GM12878 (cell line): ENCODE measurements at regions not wholly inside any gene's neighbourhood (a gene's known extent, or its start where the extent isn't known, plus 50 kb on each side); places are given as distances from the start of the nearest gene placed in this dataset.

Experiments used
- ATAC-seq: fragments of 200-7000 bp; cut with Tn5 transposase; 3 replicates; pipeline ENCODE4 v1.9.1; 2020; ENCODE audit warnings: mild to moderate bottlenecking, moderate library complexity
- BruUV-seq: library from RNA; stranded (reverse); fragments of 400-500 nt; replicated peaks from 2 replicates; lab custom pipeline; 2021; lab: Mats Ljungman, UMichigan
- CTCF ChIA-PET: fragments of 300-600 bp; sonication (Branson Sonifier 250); formaldehyde crosslinking; extraction: SDS; loops from one replicate; lab custom pipeline; 2021; ENCODE audit warnings: inconsistent platforms; lab: Yijun Ruan, JAX
- POLR2A ChIA-PET: fragments of 350-600 bp; formaldehyde crosslinking; extraction: SDS; loops from one replicate; lab custom pipeline; 2021; ENCODE audit warnings: inconsistent platforms; lab: Charles Lee
- RAD21 ChIA-PET: fragments of 300-600 bp; sonication (Branson Sonifier 250); formaldehyde crosslinking; loops from one replicate; lab custom pipeline; 2023; ENCODE audit warnings: antibody characterized with exemption; ENCODE audit not compliant: unreplicated experiment; lab: Charles Lee
- SMC1A ChIA-PET: fragments of 300-600 bp; sonication (Branson Sonifier 250); formaldehyde crosslinking; loops from one replicate; lab custom pipeline; 2023; ENCODE audit not compliant: unreplicated experiment, uncharacterized antibody; lab: Charles Lee
- DNase-seq: peaks from one replicate; pipeline ENCODE4 v3.0.0-alpha.2; 2011; ENCODE audit warnings: low read depth, low spot score
- FAIRE-seq: peaks from 3 replicates; lab custom pipeline; 2011; peaks lifted over from hg19 to GRCh38; lab: Jason Lieb, UNC
- H2AFZ ChIP-seq: 2 replicates; pipeline ENCODE4 v1.6.0; 2011; ENCODE audit warnings: low read depth, low read length, control low read depth; ENCODE audit not compliant: control insufficient read depth
- H3K27ac ChIP-seq: 2 replicates; pipeline ENCODE4 v1.5.1; 2011; ENCODE audit warnings: control low read depth; ENCODE audit not compliant: control insufficient read depth, insufficient read depth
- H3K27me3 ChIP-seq, 2 experiments: replicated peaks in 1 of 2; 2 replicates each; pipeline versions ENCODE4 v1.6.0 to v1.6.1; 2011; ENCODE audit warnings: low read length in 1 of 2; ENCODE audit not compliant: control insufficient read depth in 2 of 2, insufficient read depth in 2 of 2
- H3K36me3 ChIP-seq, 2 experiments: 2 replicates each; pipeline ENCODE4 v1.5.1; 2011; ENCODE audit warnings: low read length in 1 of 2; ENCODE audit not compliant: control insufficient read depth in 2 of 2, insufficient read depth in 2 of 2
- H3K4me1 ChIP-seq: 2 replicates; pipeline ENCODE4 v1.6.1; 2011; ENCODE audit warnings: mild to moderate bottlenecking, low read length, moderate library complexity, mixed read lengths; ENCODE audit not compliant: control insufficient read depth, insufficient read depth
- H3K4me2 ChIP-seq: 2 replicates; pipeline ENCODE4 v1.6.0; 2011; ENCODE audit warnings: control low read depth; ENCODE audit not compliant: control insufficient read depth, insufficient read depth
- H3K4me3 ChIP-seq: fragments of 200-600 bp; sonication (generic); 2 replicates; pipeline ENCODE4 v1.5.1; 2016
- H3K79me2 ChIP-seq: 2 replicates; pipeline ENCODE4 v1.6.0; 2011; ENCODE audit warnings: low read length; ENCODE audit not compliant: control insufficient read depth, insufficient read depth
- H3K9ac ChIP-seq: 2 replicates; pipeline ENCODE4 v1.8.0; 2011; ENCODE audit warnings: low read length, control low read depth, mixed read lengths; ENCODE audit not compliant: control insufficient read depth, insufficient read depth
- H3K9me3 ChIP-seq: replicated peaks from 3 replicates; pipeline ENCODE4 v1.5.1; 2011; ENCODE audit warnings: mild to moderate bottlenecking, low read length; ENCODE audit not compliant: control insufficient read depth, insufficient read depth
- H4K20me1 ChIP-seq: 2 replicates; pipeline ENCODE4 v1.6.0; 2011; ENCODE audit not compliant: control insufficient read depth, insufficient read depth
- BMI1 ChIP-seq: fragments of 450-650 bp; IDR thresholded peaks from 2 replicates; pipeline ENCODE4 v1.6.1; 2016; ENCODE audit warnings: mild to moderate bottlenecking, moderate library complexity, borderline replicate concordance
- BRCA1 ChIP-seq: IDR thresholded peaks from 2 replicates; pipeline ENCODE4 v1.6.1; 2011; ENCODE audit warnings: low read depth, low read length, improper control_type of control experiment
- FOXK2 ChIP-seq: fragments of 450-650 bp; IDR thresholded peaks from 2 replicates; pipeline ENCODE4 v1.6.1; 2017; ENCODE audit warnings: mild to moderate bottlenecking, moderate library complexity
- IKZF1 ChIP-seq: fragments of 450-650 bp; conservative IDR thresholded peaks from 2 replicates; pipeline ENCODE4 v1.6.1; 2017; ENCODE audit warnings: antibody characterized with exemption, mild to moderate bottlenecking
- JUNB ChIP-seq: IDR thresholded peaks from 2 replicates; pipeline ENCODE4 v1.6.1; 2016; ENCODE audit warnings: antibody characterized with exemption, mild to moderate bottlenecking
- NFYA ChIP-seq: IDR thresholded peaks from 2 replicates; pipeline ENCODE4 v1.6.1; 2011; ENCODE audit warnings: low read depth, mild to moderate bottlenecking, low read length, improper control_type of control experiment, borderline replicate concordance
- NRF1 ChIP-seq: conservative IDR thresholded peaks from 2 replicates; pipeline ENCODE4 v1.6.1; 2011; ENCODE audit warnings: mild to moderate bottlenecking, low read depth, low read length, improper control_type of control experiment
- RB1 ChIP-seq: fragments of 450-650 bp; formaldehyde crosslinking; IDR thresholded peaks from 2 replicates; pipeline ENCODE4 v1.6.1; 2017; ENCODE audit warnings: mild to moderate bottlenecking, borderline replicate concordance
- RCOR1 ChIP-seq: conservative IDR thresholded peaks from 2 replicates; pipeline ENCODE4 v1.6.1; 2012; ENCODE audit warnings: low read depth, low read length, improper control_type of control experiment
- TCF12 ChIP-seq: IDR thresholded peaks from 2 replicates; pipeline ENCODE4 v1.6.1; 2011; ENCODE audit warnings: low read depth, mild to moderate bottlenecking, low read length
- WGBS: methylation state at CpG from one replicate; pipeline ENCODE4 v1.1.6; 2016; ENCODE audit warnings: low lambda C conversion rate; ENCODE audit not compliant: insufficient replicate concordance, insufficient coverage; ENCODE audit errors: missing lambda C conversion rate; 5-methylcytosine and 5-hydroxymethylcytosine counted together
- in situ Hi-C: fragments of 300-500 bp; cut with MboI; formaldehyde crosslinking; loops from 9 replicates; pipeline ENCODE4 v1.14.3; 2018; ENCODE audit warnings: mixed read lengths
- intact Hi-C: fragments of 100-400 bp; cut with micrococcal nuclease; formaldehyde crosslinking; loops from one replicate; pipeline ENCODE4 v1.14.2; 2022; ENCODE audit not compliant: unreplicated experiment
- TF ChIP-seq, protein P1 (sequence below): fragments of 450-650 bp; IDR thresholded peaks from 2 replicates; pipeline ENCODE4 v1.6.1; 2017; ENCODE audit warnings: low read depth, mild to moderate bottlenecking, moderate library complexity
- TF ChIP-seq, protein P2 (sequence below): IDR thresholded peaks from 2 replicates; pipeline ENCODE4 v1.6.1; 2012; ENCODE audit warnings: low read depth, low read length, improper control_type of control experiment
- TF ChIP-seq, protein P3 (sequence below), 3 experiments: IDR thresholded peaks in 2 of 3; conservative IDR thresholded peaks in 1 of 3; 2 replicates each; pipeline ENCODE4 v1.5.1; 2011; ENCODE audit warnings: low read depth in 3 of 3, low read length in 3 of 3, mild to moderate bottlenecking in 3 of 3, control low read depth in 2 of 3, moderate library complexity in 2 of 3, inconsistent platforms in 1 of 3, mixed read lengths in 1 of 3; ENCODE audit not compliant: control insufficient read depth in 2 of 3, insufficient read depth in 1 of 3; ENCODE audit errors: extremely low read depth in 1 of 3
- TF ChIP-seq, protein P4 (sequence below): fragments of 450-650 bp; IDR thresholded peaks from 2 replicates; pipeline ENCODE4 v1.6.1; 2017; ENCODE audit warnings: mild to moderate bottlenecking, moderate library complexity

DNA sequence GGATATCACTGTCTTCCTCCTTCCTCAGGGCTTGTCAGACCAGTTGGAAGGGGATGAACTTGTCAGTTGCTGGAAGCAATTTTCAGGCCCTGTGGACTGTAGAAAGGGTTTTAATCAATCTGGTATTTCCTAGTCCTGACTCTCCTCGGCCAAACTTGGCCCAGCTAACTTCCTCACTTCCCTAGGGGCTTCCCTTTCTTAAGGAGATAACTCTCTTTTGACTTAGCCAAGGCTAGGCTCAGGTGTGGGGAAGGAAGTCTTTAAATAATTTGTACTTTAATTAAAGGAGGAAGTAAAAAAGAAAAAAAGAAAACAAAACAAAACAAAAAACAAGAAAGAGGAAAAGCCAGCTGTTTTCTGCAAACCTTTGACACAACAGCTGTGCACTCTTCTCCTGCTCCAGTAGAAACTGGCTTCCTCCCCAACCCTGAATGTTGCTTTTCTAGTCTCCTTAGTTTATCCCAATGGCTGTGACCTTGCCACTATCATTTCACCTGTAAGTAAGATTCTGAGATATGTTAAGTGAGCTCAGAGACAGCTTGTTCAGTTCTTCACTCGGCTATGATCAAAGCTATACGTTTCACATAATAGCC lies 53.0 kb upstream of the ST3GAL6 start (continued):
- TF ChIP-seq, protein P1, sequence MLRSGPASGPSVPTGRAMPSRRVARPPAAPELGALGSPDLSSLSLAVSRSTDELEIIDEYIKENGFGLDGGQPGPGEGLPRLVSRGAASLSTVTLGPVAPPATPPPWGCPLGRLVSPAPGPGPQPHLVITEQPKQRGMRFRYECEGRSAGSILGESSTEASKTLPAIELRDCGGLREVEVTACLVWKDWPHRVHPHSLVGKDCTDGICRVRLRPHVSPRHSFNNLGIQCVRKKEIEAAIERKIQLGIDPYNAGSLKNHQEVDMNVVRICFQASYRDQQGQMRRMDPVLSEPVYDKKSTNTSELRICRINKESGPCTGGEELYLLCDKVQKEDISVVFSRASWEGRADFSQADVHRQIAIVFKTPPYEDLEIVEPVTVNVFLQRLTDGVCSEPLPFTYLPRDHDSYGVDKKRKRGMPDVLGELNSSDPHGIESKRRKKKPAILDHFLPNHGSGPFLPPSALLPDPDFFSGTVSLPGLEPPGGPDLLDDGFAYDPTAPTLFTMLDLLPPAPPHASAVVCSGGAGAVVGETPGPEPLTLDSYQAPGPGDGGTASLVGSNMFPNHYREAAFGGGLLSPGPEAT, result no peak
- TF ChIP-seq IKZF1 (no peak), RB1 (no peak), NFYA (no peak), TCF12 (no peak), BRCA1 (no peak), JUNB (no peak)

DNA sequence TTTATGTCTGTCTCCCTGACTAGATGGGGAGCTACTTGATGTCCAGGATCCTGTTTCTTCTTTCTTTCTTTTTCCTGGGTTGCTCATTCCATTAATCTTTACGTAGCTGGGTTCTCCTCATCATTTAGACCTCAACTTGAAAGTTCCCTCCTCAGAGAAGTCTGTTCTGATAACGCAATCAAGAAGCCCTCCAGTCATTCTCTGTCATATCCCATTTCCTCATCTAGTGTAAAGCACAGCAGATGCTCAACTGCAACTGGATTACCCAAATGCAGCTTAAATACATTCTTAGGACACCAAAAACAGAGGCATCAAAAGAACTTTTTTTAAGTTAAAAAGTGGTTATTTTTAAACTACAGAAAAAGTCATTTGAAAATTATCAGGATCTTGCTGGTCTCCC lies 51.7 kb upstream of the ST3GAL6 start:
- WGBS, result 48% methylated on average over 2 of the region's 2 CpGs
- Histone ChIP-seq H3K9ac (no peak overlapping the region), H3K27ac (no peak overlapping the region), H3K27me3 (no peaks in the 10 kb centered on the region), H3K4me2 (no peak overlapping the region), H4K20me1 (no peaks in the 10 kb centered on the region), H2AFZ (no peak overlapping the region), H3K4me3 (no peak overlapping the region), H3K79me2 (no peaks in the 10 kb centered on the region), H3K4me1 (no peaks in the 10 kb centered on the region), H3K36me3 (no peaks in the 10 kb centered on the region), H3K9me3 (no peaks in the 10 kb centered on the region)
- CTCF ChIA-PET, result interaction anchor here (1.0 kb wide), 1 partner anchor 104 kb away, joined by 3 read pairs; no protein-coding TSS in a partner anchor
- in situ Hi-C loops, result no loop called here
- FAIRE-seq (no peak), DNase-seq (no peak), ATAC-seq (no peak)
- POLR2A ChIA-PET, result interaction anchor here (0.5 to 1.1 kb wide), 3 partner anchors 11 to 96 kb away, joined by 3 to 4 read pairs (median 3); no protein-coding TSS in a partner anchor
- intact Hi-C loops, result no loop called here
- SMC1A ChIA-PET, result interaction anchor here (1.0 to 1.5 kb wide), 2 partner anchors 15 to 107 kb away, joined by 3 to 4 read pairs; no protein-coding TSS in a partner anchor
- RAD21 ChIA-PET, result no interaction called here
- BruUV-seq, result no TSS peak
- TF ChIP-seq, protein P2, sequence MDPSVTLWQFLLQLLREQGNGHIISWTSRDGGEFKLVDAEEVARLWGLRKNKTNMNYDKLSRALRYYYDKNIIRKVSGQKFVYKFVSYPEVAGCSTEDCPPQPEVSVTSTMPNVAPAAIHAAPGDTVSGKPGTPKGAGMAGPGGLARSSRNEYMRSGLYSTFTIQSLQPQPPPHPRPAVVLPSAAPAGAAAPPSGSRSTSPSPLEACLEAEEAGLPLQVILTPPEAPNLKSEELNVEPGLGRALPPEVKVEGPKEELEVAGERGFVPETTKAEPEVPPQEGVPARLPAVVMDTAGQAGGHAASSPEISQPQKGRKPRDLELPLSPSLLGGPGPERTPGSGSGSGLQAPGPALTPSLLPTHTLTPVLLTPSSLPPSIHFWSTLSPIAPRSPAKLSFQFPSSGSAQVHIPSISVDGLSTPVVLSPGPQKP, result no peak
- TF ChIP-seq, protein P3, sequence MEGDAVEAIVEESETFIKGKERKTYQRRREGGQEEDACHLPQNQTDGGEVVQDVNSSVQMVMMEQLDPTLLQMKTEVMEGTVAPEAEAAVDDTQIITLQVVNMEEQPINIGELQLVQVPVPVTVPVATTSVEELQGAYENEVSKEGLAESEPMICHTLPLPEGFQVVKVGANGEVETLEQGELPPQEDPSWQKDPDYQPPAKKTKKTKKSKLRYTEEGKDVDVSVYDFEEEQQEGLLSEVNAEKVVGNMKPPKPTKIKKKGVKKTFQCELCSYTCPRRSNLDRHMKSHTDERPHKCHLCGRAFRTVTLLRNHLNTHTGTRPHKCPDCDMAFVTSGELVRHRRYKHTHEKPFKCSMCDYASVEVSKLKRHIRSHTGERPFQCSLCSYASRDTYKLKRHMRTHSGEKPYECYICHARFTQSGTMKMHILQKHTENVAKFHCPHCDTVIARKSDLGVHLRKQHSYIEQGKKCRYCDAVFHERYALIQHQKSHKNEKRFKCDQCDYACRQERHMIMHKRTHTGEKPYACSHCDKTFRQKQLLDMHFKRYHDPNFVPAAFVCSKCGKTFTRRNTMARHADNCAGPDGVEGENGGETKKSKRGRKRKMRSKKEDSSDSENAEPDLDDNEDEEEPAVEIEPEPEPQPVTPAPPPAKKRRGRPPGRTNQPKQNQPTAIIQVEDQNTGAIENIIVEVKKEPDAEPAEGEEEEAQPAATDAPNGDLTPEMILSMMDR (IDR thresholded peaks at IDR 0.05 in 2 of 3, conservative IDR thresholded peaks at IDR 0.05 in 1 of 3; ENCODE audit: control insufficient read depth in 2 of 3, extremely low read depth in 1 of 3, insufficient read depth in 1 of 3, low read depth in 3 of 3, low read length in 3 of 3), result no peak
- TF ChIP-seq BMI1 (no peak), NRF1 (no peak), FOXK2 (no peak), RCOR1 (no peak)
- TF ChIP-seq, protein P4, sequence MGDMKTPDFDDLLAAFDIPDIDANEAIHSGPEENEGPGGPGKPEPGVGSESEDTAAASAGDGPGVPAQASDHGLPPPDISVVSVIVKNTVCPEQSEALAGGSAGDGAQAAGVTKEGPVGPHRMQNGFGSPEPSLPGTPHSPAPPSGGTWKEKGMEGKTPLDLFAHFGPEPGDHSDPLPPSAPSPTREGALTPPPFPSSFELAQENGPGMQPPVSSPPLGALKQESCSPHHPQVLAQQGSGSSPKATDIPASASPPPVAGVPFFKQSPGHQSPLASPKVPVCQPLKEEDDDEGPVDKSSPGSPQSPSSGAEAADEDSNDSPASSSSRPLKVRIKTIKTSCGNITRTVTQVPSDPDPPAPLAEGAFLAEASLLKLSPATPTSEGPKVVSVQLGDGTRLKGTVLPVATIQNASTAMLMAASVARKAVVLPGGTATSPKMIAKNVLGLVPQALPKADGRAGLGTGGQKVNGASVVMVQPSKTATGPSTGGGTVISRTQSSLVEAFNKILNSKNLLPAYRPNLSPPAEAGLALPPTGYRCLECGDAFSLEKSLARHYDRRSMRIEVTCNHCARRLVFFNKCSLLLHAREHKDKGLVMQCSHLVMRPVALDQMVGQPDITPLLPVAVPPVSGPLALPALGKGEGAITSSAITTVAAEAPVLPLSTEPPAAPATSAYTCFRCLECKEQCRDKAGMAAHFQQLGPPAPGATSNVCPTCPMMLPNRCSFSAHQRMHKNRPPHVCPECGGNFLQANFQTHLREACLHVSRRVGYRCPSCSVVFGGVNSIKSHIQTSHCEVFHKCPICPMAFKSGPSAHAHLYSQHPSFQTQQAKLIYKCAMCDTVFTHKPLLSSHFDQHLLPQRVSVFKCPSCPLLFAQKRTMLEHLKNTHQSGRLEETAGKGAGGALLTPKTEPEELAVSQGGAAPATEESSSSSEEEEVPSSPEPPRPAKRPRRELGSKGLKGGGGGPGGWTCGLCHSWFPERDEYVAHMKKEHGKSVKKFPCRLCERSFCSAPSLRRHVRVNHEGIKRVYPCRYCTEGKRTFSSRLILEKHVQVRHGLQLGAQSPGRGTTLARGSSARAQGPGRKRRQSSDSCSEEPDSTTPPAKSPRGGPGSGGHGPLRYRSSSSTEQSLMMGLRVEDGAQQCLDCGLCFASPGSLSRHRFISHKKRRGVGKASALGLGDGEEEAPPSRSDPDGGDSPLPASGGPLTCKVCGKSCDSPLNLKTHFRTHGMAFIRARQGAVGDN, result no peak
